Natural killer cell (primary cell): ENCODE measurements at regions not wholly inside any gene's neighbourhood (a gene's known extent, or its start where the extent isn't known, plus 50 kb on each side); places are given as distances from the start of the nearest gene placed in this dataset.

Experiments
- ATAC-seq, 3 donors: fragments of 150-1000 bp in 2 of 3; fragments of 200-7000 bp in 1 of 3; cut with Tn5 transposase; 1 replicate in 1 of 3; 2 replicates in 2 of 3; pipeline ENCODE4 v1.10.0; 2021; ENCODE audit warnings: mild to moderate bottlenecking in 2 of 3, moderate library complexity in 2 of 3
- DNase-seq, 2 donors: peaks; one replicate each; pipeline versions ENCODE4 v3.0.0 to v3.0.0-alpha.2; 2013 to 2021; ENCODE audit warnings: mixed read lengths in 1 of 2
- H3K27ac ChIP-seq: one replicate; pipeline ENCODE4 v1.5.1; 2013; ENCODE audit warnings: mild to moderate bottlenecking, low read length
- H3K27me3 ChIP-seq: one replicate; pipeline ENCODE4 v1.6.1; 2013; ENCODE audit warnings: low read length; ENCODE audit not compliant: control insufficient read depth, insufficient read depth
- H3K36me3 ChIP-seq: one replicate; pipeline ENCODE4 v1.6.1; 2013; ENCODE audit warnings: low read length; ENCODE audit not compliant: control insufficient read depth, insufficient read depth
- H3K4me1 ChIP-seq: one replicate; pipeline ENCODE4 v1.6.1; 2013; ENCODE audit warnings: low read length; ENCODE audit not compliant: control insufficient read depth, insufficient read depth
- H3K4me3 ChIP-seq: one replicate; pipeline ENCODE4 v1.5.1; 2013; ENCODE audit warnings: low read length
- H3K9me3 ChIP-seq: one replicate; pipeline ENCODE4 v1.6.1; 2013; ENCODE audit warnings: low read length; ENCODE audit not compliant: control insufficient read depth, insufficient read depth
- H3K27ac Mint-ChIP-seq, 2 donors: one replicate each; pipeline ENCODE4 v1.8.0; 2022; ENCODE audit warnings: mild to moderate bottlenecking in 2 of 2, mixed read lengths in 2 of 2, moderate library complexity in 1 of 2
- H3K27me3 Mint-ChIP-seq, 2 donors: one replicate each; pipeline ENCODE4 v1.8.0; 2022; ENCODE audit warnings: low read depth in 2 of 2, mixed read lengths in 2 of 2
- H3K36me3 Mint-ChIP-seq: one replicate; pipeline ENCODE4 v1.8.0; 2022; ENCODE audit warnings: mixed read lengths
- H3K4me1 Mint-ChIP-seq, 2 donors: one replicate each; pipeline ENCODE4 v1.8.0; 2022; ENCODE audit warnings: mixed read lengths in 2 of 2
- H3K4me3 Mint-ChIP-seq: one replicate; pipeline ENCODE4 v1.8.0; 2022; ENCODE audit warnings: mild to moderate bottlenecking, moderate library complexity, mixed read lengths
- H3K9me3 Mint-ChIP-seq, 2 donors: one replicate each; pipeline ENCODE4 v1.8.0; 2022; ENCODE audit warnings: mixed read lengths in 2 of 2
- CTCF ChIP-seq: fragments of 200-600 bp; IDR thresholded peaks from one replicate; pipeline ENCODE4 v1.8.0; 2022; ENCODE audit warnings: antibody characterized with exemption
- WGBS: methylation state at CpG from one replicate; pipeline ENCODE4 v1.1.7; 2013; ENCODE audit warnings: missing lambda C conversion rate; ENCODE audit not compliant: insufficient coverage; 5-methylcytosine and 5-hydroxymethylcytosine counted together
- intact Hi-C: fragments of 100-400 bp; cut with micrococcal nuclease; formaldehyde crosslinking; loops from one replicate; pipeline ENCODE4 v1.14.2; 2022

- H3K36me3 ChIP-seq = no peaks in the 10 kb centered on the region
- no peak overlapping the region for H3K4me3 ChIP-seq
- H3K27me3 ChIP-seq = no peaks in the 10 kb centered on the region
- Mint-ChIP-seq H3K4me3 (no peak overlapping the region), H3K27ac (no peak overlapping the region), H3K27me3 (no peaks in the 10 kb centered on the region), H3K36me3 (no peaks in the 10 kb centered on the region), H3K4me1 (no peaks in the 10 kb centered on the region), H3K9me3 (peaks cover 8 to 9% of the 10 kb centered on the region in 2 donors)
- ATAC-seq (no peak), DNase-seq (no peak)
- H3K9me3 ChIP-seq = no peaks in the 10 kb centered on the region
- H3K27ac ChIP-seq = no peak overlapping the region
- H3K4me1 ChIP-seq = no peaks in the 10 kb centered on the region
- intact Hi-C loops = no loop called here
- no peak for TF ChIP-seq CTCF
- WGBS = no CpG with 5 or more reads among the region's 1 CpG
Observed at GRCh38 chr12:61796846-61797245, 463.4 kb upstream of the USP15 start.

DNA sequence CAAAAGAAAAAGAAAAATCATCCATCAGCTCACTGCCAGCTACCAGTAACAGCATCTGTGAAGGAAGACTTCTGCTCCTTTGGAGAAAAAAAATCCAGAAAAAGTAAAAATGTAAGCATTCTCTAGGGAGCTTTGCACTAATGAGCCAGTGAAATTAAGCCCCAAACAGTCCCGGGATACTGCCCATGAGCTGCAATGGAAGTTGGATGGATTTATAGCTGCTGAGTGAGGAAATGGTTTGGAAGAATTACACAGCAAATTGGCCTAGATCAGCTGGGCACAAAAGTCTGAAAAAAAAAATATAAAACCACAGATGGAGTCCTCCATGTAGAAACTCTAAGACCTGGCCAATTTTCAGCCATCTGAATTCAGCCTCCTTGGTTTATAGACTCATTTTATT lies 462.9 kb upstream of the USP15 start:
- H3K9me3 ChIP-seq = no peaks in the 10 kb centered on the region
- peaks cover 8% of the 10 kb centered on the region in 2 donors for H3K9me3 Mint-ChIP-seq
- H3K4me3 Mint-ChIP-seq = no peak overlapping the region
- no peaks in the 10 kb centered on the region for H3K36me3 ChIP-seq
- no peak overlapping the region for H3K4me3 ChIP-seq
- WGBS = 0% methylated on average over 1 of the region's 1 CpG
- DNase-seq = no peak
- no peaks in the 10 kb centered on the region for H3K36me3 Mint-ChIP-seq
- H3K27me3 Mint-ChIP-seq = no peaks in the 10 kb centered on the region
- no peaks in the 10 kb centered on the region for H3K27me3 ChIP-seq
- H3K4me1 ChIP-seq = no peaks in the 10 kb centered on the region
- H3K4me1 Mint-ChIP-seq = no peaks in the 10 kb centered on the region
- intact Hi-C loops = no loop called here
- H3K27ac ChIP-seq = no peak overlapping the region
- H3K27ac Mint-ChIP-seq = no peak overlapping the region
- TF ChIP-seq CTCF = no peak
- ATAC-seq = no peak

GRCh38 chr12:61798778-61799177 lies 461.4 kb upstream of the USP15 start:
- Mint-ChIP-seq H3K9me3 (peaks cover 11% of the 10 kb centered on the region in 2 donors), H3K4me1 (no peaks in the 10 kb centered on the region), H3K27me3 (no peaks in the 10 kb centered on the region), H3K36me3 (no peaks in the 10 kb centered on the region), H3K4me3 (no peak overlapping the region), H3K27ac (no peak overlapping the region)
- no peak for DNase-seq
- Histone ChIP-seq H3K27ac (no peak overlapping the region), H3K4me1 (no peaks in the 10 kb centered on the region), H3K4me3 (no peak overlapping the region), H3K36me3 (no peaks in the 10 kb centered on the region), H3K9me3 (no peaks in the 10 kb centered on the region), H3K27me3 (no peaks in the 10 kb centered on the region)
- ATAC-seq = no peak
- intact Hi-C loops = no loop called here
- TF ChIP-seq CTCF = no peak

DNA sequence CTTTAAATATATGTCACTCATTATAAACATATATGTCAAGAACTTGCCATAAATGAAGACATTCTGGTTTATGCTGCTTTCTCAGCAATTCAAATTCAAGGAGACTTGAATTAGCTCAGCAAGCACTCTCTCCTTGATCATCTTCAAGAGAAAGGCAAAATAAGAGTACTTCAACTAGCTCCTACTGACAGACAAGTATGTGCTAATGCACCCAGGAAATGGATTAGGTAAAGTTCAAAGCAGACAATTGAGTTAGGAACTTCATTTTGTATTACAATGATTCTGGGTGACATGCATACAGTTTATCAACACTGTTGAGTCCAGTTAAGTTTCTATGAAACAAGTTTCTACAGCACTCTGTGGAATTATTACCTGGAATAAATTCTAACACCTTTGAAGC lies 455.9 kb upstream of the USP15 start:
- H3K4me1 ChIP-seq = no peaks in the 10 kb centered on the region
- ATAC-seq = no peak
- Mint-ChIP-seq H3K27ac (no peak overlapping the region), H3K4me1 (no peaks in the 10 kb centered on the region), H3K36me3 (no peaks in the 10 kb centered on the region), H3K4me3 (no peak overlapping the region), H3K9me3 (peaks cover 16 to 18% of the 10 kb centered on the region in 2 donors), H3K27me3 (no peaks in the 10 kb centered on the region)
- peaks cover 6% of the 10 kb centered on the region for H3K9me3 ChIP-seq
- no peaks in the 10 kb centered on the region for H3K36me3 ChIP-seq
- no peak for TF ChIP-seq CTCF
- intact Hi-C loops = no loop called here
- H3K4me3 ChIP-seq = no peak overlapping the region
- DNase-seq = no peak
- H3K27ac ChIP-seq = no peak overlapping the region
- no peaks in the 10 kb centered on the region for H3K27me3 ChIP-seq
